ENCODE measurements at regions not wholly inside any gene's neighbourhood (a gene's known extent, or its start where the extent isn't known, plus 50 kb on each side); places are given as distances from the start of the nearest gene placed in this dataset.

DNA sequence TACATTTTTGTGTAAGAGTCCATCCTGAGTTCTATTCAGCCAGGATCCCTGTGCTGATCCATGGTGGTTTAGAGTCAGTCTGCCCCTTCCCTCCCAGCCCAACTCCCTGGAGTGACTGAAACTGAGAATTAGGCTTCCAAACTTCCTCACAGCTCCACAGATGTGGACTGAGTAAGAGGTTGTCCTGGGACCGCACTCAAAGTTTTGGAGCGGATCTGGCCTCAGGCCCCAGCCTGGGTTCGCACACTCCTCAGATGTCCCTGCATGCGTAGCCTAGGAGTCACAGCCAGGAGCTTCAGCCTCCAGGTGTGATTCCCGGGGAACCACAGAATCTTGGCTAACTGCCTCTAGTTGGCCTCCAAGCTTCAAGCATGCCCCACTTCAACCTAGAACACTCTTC lies 218.1 kb downstream of the C7orf25 start:
- Histone ChIP-seq H3K9me3 (no peaks in the 10 kb centered on the region), H3K27me3 (no peaks in the 10 kb centered on the region), H3K27ac (no peak overlapping the region), H3K4me3 (no peak overlapping the region), H3K36me3 (no peaks in the 10 kb centered on the region), H3K9ac (ENCODE audit: low read depth in 2 of 2, low read length in 2 of 2) (no peak overlapping the region), H3K4me1 (no peaks in the 10 kb centered on the region)
- no peak for DNase-seq
- intact Hi-C loops (cut with DNase I) = loop anchor here (10.0 kb wide), 1 partner anchor 749 kb away; no protein-coding TSS in a partner anchor
- TF ChIP-seq CTCF (IDR thresholded peaks at IDR 0.05) = no peak

DNA sequence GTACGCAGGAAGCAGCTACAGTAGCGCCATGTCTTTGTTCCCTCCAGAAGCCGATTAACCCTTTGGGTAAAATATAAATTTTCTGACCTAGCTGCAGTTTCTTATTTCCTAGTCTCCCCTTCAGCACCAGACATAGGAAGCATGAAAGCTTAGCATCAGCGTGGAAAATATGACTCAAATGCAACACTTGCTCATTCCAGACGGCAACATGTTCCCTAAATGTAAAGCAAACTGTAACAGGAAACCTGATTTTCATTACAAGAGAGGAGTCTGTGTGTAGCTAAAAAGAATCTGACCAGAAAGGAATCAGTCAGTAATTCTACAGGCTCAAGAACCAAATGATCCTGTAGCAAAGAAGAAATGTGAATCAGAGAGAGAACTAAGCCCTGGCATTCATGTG lies 219.2 kb downstream of the C7orf25 start:
- DNase-seq = no peak
- Histone ChIP-seq H3K4me1 (no peaks in the 10 kb centered on the region), H3K4me3 (no peak overlapping the region), H3K27me3 (no peaks in the 10 kb centered on the region), H3K9ac (ENCODE audit: low read depth in 2 of 2, low read length in 2 of 2) (no peak overlapping the region), H3K36me3 (no peaks in the 10 kb centered on the region), H3K27ac (no peak overlapping the region), H3K9me3 (no peaks in the 10 kb centered on the region)
- no peak for TF ChIP-seq CTCF (IDR thresholded peaks at IDR 0.05)
- intact Hi-C loops (cut with DNase I) = loop anchor here (10.0 kb wide), 1 partner anchor 748 kb away; no protein-coding TSS in a partner anchor

- Histone ChIP-seq H3K4me1 (no peaks in the 10 kb centered on the region), H3K27ac (no peak overlapping the region), H3K36me3 (no peaks in the 10 kb centered on the region), H3K27me3 (no peaks in the 10 kb centered on the region), H3K9ac (ENCODE audit: low read depth in 2 of 2, low read length in 2 of 2) (peak overlapping the region in 1 of 2 donors; percentile 5), H3K4me3 (no peak overlapping the region), H3K9me3 (no peaks in the 10 kb centered on the region)
- DNase-seq = peak; percentile 27
- intact Hi-C loops (cut with DNase I) = loop anchor here (10.0 kb wide), 1 partner anchor 746 kb away; no protein-coding TSS in a partner anchor
- TF ChIP-seq CTCF (IDR thresholded peaks at IDR 0.05) = no peak
Observed at GRCh38 chr7:42690794-42691639, 220.9 kb downstream of the C7orf25 start.

- intact Hi-C loops (cut with DNase I) = loop anchor here (10.0 kb wide), 1 partner anchor 745 kb away; no protein-coding TSS in a partner anchor
- no peak for DNase-seq
- Histone ChIP-seq H3K9me3 (no peaks in the 10 kb centered on the region), H3K27ac (no peak overlapping the region), H3K4me3 (no peak overlapping the region), H3K4me1 (no peaks in the 10 kb centered on the region), H3K36me3 (no peaks in the 10 kb centered on the region), H3K9ac (ENCODE audit: low read depth in 2 of 2, low read length in 2 of 2) (no peak overlapping the region), H3K27me3 (no peaks in the 10 kb centered on the region)
- TF ChIP-seq CTCF (IDR thresholded peaks at IDR 0.05) = no peak
Observed at GRCh38 chr7:42689626-42690025, 222.2 kb downstream of the C7orf25 start.

- H3K27me3 ChIP-seq = no peaks in the 10 kb centered on the region
- no peak for DNase-seq
- no peaks in the 10 kb centered on the region for H3K4me1 ChIP-seq
- H3K27ac ChIP-seq = no peak overlapping the region
- no peak for TF ChIP-seq CTCF (IDR thresholded peaks at IDR 0.05)
- no peak overlapping the region for H3K9ac ChIP-seq (ENCODE audit: low read depth in 2 of 2, low read length in 2 of 2)
- no peaks in the 10 kb centered on the region for H3K9me3 ChIP-seq
- H3K4me3 ChIP-seq = no peak overlapping the region
- intact Hi-C loops (cut with DNase I) = no loop called here
- no peaks in the 10 kb centered on the region for H3K36me3 ChIP-seq
Observed at GRCh38 chr7:42688056-42688371, 223.9 kb downstream of the C7orf25 start.

Measured in colonic mucosa (tissue), 4 donors.